GM18909 (cell line): ENCODE measurements at regions not wholly inside any gene's neighbourhood (a gene's known extent, or its start where the extent isn't known, plus 50 kb on each side); places are given as distances from the start of the nearest gene placed in this dataset.

Source experiments
- ATAC-seq: cut with Tn5 transposase; IDR thresholded peaks from one replicate; pipeline ENCODE4 v1.9.1; 2021; ENCODE audit warnings: mild to moderate bottlenecking; ENCODE audit not compliant: unreplicated experiment, poor library complexity

DNA sequence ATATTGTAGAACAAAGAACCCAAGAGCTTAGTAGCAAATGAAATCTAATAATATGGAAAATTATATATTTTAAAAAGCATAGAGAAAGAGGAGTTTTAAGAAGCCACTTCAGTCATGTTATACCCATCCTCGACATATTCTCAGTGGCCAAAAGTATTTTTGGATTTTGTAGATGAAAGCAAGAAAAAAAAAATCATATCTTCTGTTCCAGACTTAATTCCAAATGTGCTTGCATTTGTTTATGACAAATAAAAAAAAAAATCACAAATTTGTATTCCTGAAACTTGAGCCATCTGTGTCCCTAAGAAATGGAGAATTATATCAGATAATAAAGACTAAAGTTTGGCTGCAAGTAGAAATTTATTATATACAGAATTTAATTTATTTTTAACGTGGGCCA is 1482.4 kb upstream of the PABPC4L start:
- no peak for ATAC-seq

GRCh38 chr4:135672202-135672601 is 1470.6 kb upstream of the PABPC4L start:
- ATAC-seq = no peak

DNA sequence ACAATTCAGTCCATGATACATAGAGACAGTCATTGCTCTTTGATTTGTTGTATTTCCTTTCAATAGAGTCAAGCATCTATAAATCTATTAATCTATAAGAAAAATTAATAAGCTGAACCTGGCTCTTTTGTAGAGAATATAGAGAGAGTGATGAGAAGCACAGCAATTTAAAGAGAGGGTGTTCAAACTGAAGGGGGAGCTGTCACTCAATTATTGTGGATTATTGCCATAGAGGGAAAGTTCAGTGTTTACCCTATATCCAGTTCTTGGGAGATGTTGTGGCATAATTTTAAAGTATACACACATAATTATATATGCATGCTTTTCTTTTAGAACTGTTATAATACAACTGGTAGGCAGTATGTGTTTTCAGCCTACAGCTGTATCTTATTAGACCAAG is 1469.0 kb upstream of the PABPC4L start:
- no peak for ATAC-seq
